Astrocyte (in vitro differentiated cells and primary cell): ENCODE measurements at regions not wholly inside any gene's neighbourhood (a gene's known extent, or its start where the extent isn't known, plus 50 kb on each side); places are given as distances from the start of the nearest gene placed in this dataset.

Source experiments
- DNase-seq: peaks from one replicate; pipeline ENCODE4 v3.0.0-alpha.2; 2010; ENCODE audit warnings: low read depth
- FAIRE-seq: peaks from 2 replicates; lab custom pipeline; 2011; peaks lifted over from hg19 to GRCh38; lab: Jason Lieb, UNC
- H2AFZ ChIP-seq: 2 replicates; pipeline ENCODE4 v1.6.0; 2012; ENCODE audit warnings: low read depth, low read length, inconsistent platforms
- H3K27ac ChIP-seq: 2 replicates; pipeline ENCODE4 v1.5.1; 2011; ENCODE audit warnings: low read depth, low read length, inconsistent platforms
- H3K27me3 ChIP-seq: 2 replicates; pipeline ENCODE4 v1.6.0; 2011; ENCODE audit warnings: low read length, inconsistent platforms; ENCODE audit not compliant: insufficient read depth
- H3K36me3 ChIP-seq: 2 replicates; pipeline ENCODE4 v1.5.1; 2011; ENCODE audit warnings: low read length, inconsistent platforms; ENCODE audit not compliant: insufficient read depth
- H3K4me1 ChIP-seq: 2 replicates; pipeline ENCODE4 v1.5.1; 2011; ENCODE audit warnings: low read length, inconsistent platforms; ENCODE audit not compliant: insufficient read depth
- H3K4me2 ChIP-seq: 2 replicates; pipeline ENCODE4 v1.6.0; 2012; ENCODE audit warnings: low read length, inconsistent platforms
- H3K4me3 ChIP-seq: 2 replicates; pipeline ENCODE4 v1.5.1; 2011; ENCODE audit warnings: low read depth, mild to moderate bottlenecking, low read length, inconsistent platforms; ENCODE audit not compliant: insufficient read depth
- H3K79me2 ChIP-seq: 2 replicates; pipeline ENCODE4 v1.6.0; 2012; ENCODE audit warnings: mild to moderate bottlenecking, low read length, inconsistent platforms; ENCODE audit not compliant: insufficient read depth
- H3K9ac ChIP-seq: 2 replicates; pipeline ENCODE4 v1.6.0; 2012; ENCODE audit warnings: mild to moderate bottlenecking, low read length, inconsistent platforms
- H3K9me3 ChIP-seq: 2 replicates; pipeline ENCODE4 v1.5.1; 2012; ENCODE audit warnings: low read depth, mild to moderate bottlenecking, low read length, inconsistent platforms; ENCODE audit not compliant: insufficient read depth
- H4K20me1 ChIP-seq: 2 replicates; pipeline ENCODE4 v1.6.0; 2012; ENCODE audit warnings: low read length, inconsistent platforms; ENCODE audit not compliant: insufficient read depth
- H3K27ac Mint-ChIP-seq: one replicate; pipeline ENCODE4 v1.8.0; 2021; ENCODE audit warnings: mild to moderate bottlenecking, mixed read lengths; ENCODE audit not compliant: unreplicated experiment
- H3K27me3 Mint-ChIP-seq: one replicate; pipeline ENCODE4 v1.8.0; 2021; ENCODE audit warnings: low read depth, mixed read lengths; ENCODE audit not compliant: unreplicated experiment
- H3K36me3 Mint-ChIP-seq: one replicate; pipeline ENCODE4 v1.8.0; 2021; ENCODE audit warnings: low read depth, mixed read lengths; ENCODE audit not compliant: unreplicated experiment
- H3K4me1 Mint-ChIP-seq: one replicate; pipeline ENCODE4 v1.8.0; 2021; ENCODE audit warnings: low read depth, mixed read lengths; ENCODE audit not compliant: unreplicated experiment
- H3K4me3 Mint-ChIP-seq: one replicate; pipeline ENCODE4 v1.8.0; 2021; ENCODE audit warnings: mild to moderate bottlenecking, moderate library complexity, mixed read lengths; ENCODE audit not compliant: unreplicated experiment
- H3K9me3 Mint-ChIP-seq: one replicate; pipeline ENCODE4 v1.8.0; 2021; ENCODE audit warnings: mild to moderate bottlenecking, mixed read lengths; ENCODE audit not compliant: unreplicated experiment
- CTCF ChIP-seq: IDR thresholded peaks from 2 replicates; pipeline ENCODE4 v1.5.1; 2011; ENCODE audit warnings: low read depth, mild to moderate bottlenecking, inconsistent platforms, low read length, moderate library complexity; ENCODE audit not compliant: insufficient read depth
- EZH2 ChIP-seq: IDR thresholded peaks from 2 replicates; pipeline ENCODE4 v1.6.1; 2012; ENCODE audit warnings: mild to moderate bottlenecking, low read length, inconsistent platforms; ENCODE audit not compliant: insufficient read depth

DNA sequence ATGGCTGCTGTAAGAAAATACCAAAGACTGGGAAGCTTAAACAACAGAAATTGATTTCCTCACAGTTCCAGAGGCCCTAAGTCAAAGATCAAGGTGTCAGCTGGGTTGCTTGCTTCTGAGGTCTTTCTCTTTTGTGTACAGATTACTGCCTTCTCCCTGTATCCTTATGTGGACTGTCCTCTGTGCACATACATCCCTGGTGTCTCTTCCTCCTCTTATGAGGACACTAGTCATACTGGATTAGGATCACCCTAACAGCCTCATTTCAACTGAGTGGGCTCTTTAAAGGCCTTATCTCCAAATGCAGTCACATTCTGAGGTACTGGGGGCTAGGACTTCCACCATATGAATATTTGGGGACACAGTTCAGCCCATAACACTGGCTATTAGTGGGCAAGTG is 130.0 kb upstream of the DTNBP1 start:
- Histone ChIP-seq H3K9me3 (no peaks in the 10 kb centered on the region), H3K27ac (no peak overlapping the region), H3K4me3 (no peak overlapping the region), H3K9ac (no peak overlapping the region), H3K36me3 (no peaks in the 10 kb centered on the region), H3K4me2 (no peak overlapping the region), H3K79me2 (no peaks in the 10 kb centered on the region), H2AFZ (no peak overlapping the region), H3K4me1 (no peaks in the 10 kb centered on the region), H4K20me1 (no peaks in the 10 kb centered on the region), H3K27me3 (no peaks in the 10 kb centered on the region)
- DNase-seq (no peak), FAIRE-seq (no peak)
- Mint-ChIP-seq H3K4me1 (peaks cover 39% of the 10 kb centered on the region), H3K36me3 (no peaks in the 10 kb centered on the region), H3K4me3 (no peak overlapping the region), H3K9me3 (peaks cover 12% of the 10 kb centered on the region), H3K27me3 (peaks cover 2% of the 10 kb centered on the region), H3K27ac (peak overlapping the region; percentile 55)
- no peak for TF ChIP-seq EZH2
- TF ChIP-seq CTCF: no peak

- TF ChIP-seq EZH2 (no peak), CTCF (no peak)
- H3K4me1 ChIP-seq: no peaks in the 10 kb centered on the region
- peaks cover 38% of the 10 kb centered on the region for H3K4me1 Mint-ChIP-seq
- H3K27me3 Mint-ChIP-seq: peaks cover 2% of the 10 kb centered on the region
- DNase-seq: no peak
- no peaks in the 10 kb centered on the region for H3K27me3 ChIP-seq
- H4K20me1 ChIP-seq: no peaks in the 10 kb centered on the region
- no peaks in the 10 kb centered on the region for H3K9me3 ChIP-seq
- H3K4me2 ChIP-seq: no peak overlapping the region
- H3K36me3 Mint-ChIP-seq: no peaks in the 10 kb centered on the region
- H3K27ac ChIP-seq: no peak overlapping the region
- H3K9ac ChIP-seq: no peak overlapping the region
- H2AFZ ChIP-seq: no peak overlapping the region
- H3K79me2 ChIP-seq: no peaks in the 10 kb centered on the region
- FAIRE-seq: no peak
- H3K36me3 ChIP-seq: no peaks in the 10 kb centered on the region
- peaks cover 8% of the 10 kb centered on the region for H3K9me3 Mint-ChIP-seq
- H3K4me3 Mint-ChIP-seq: peak overlapping the region; percentile 12
- no peak overlapping the region for H3K4me3 ChIP-seq
- peak overlapping the region; percentile 60 for H3K27ac Mint-ChIP-seq
These were observed 128.8 kb upstream of the DTNBP1 start for GRCh38 chr6:15791448-15792181.

DNA sequence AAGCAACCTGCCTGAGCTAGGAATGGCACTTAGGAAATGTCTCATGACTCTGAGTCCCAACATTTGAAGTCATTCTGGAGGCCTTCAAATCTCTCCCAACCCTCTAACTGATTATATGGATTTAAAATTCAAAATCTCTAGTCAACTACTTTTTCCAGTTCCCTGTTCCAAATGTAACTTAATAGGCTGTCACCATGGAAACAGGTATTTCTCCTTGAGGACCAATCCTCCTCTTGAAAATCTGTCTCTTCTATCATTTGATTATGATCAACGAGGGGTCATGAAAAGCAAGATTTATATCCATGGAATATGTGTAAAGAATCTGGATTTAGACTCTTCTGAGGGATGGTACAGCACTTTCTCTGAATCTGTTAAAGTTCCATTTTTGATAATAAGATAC is 127.3 kb upstream of the DTNBP1 start:
- H3K9me3 Mint-ChIP-seq: peaks cover 2% of the 10 kb centered on the region
- no peak for FAIRE-seq
- no peak overlapping the region for H3K4me3 Mint-ChIP-seq
- H3K9ac ChIP-seq: no peak overlapping the region
- H2AFZ ChIP-seq: no peak overlapping the region
- no peaks in the 10 kb centered on the region for H3K9me3 ChIP-seq
- no peaks in the 10 kb centered on the region for H3K27me3 ChIP-seq
- no peak overlapping the region for H3K27ac Mint-ChIP-seq
- H3K79me2 ChIP-seq: no peaks in the 10 kb centered on the region
- no peak for DNase-seq
- H3K27ac ChIP-seq: no peak overlapping the region
- TF ChIP-seq EZH2: no peak
- TF ChIP-seq CTCF: no peak
- no peak overlapping the region for H3K4me2 ChIP-seq
- peaks cover 31% of the 10 kb centered on the region for H3K4me1 Mint-ChIP-seq
- peaks cover 2% of the 10 kb centered on the region for H3K36me3 Mint-ChIP-seq
- no peak overlapping the region for H3K4me3 ChIP-seq
- H3K27me3 Mint-ChIP-seq: peaks cover 2% of the 10 kb centered on the region
- H3K36me3 ChIP-seq: no peaks in the 10 kb centered on the region
- H3K4me1 ChIP-seq: no peaks in the 10 kb centered on the region
- H4K20me1 ChIP-seq: no peaks in the 10 kb centered on the region
